HFFc6 (cell line): ENCODE measurements at regions not wholly inside any gene's neighbourhood (a gene's known extent, or its start where the extent isn't known, plus 50 kb on each side); places are given as distances from the start of the nearest gene placed in this dataset.

Source experiments
- DNase-seq: peaks from one replicate; pipeline ENCODE4 v3.0.0-alpha.2; 2018
- H3K27ac Mint-ChIP-seq: 2 replicates; pipeline ENCODE4 v1.8.0; 2020; ENCODE audit warnings: mild to moderate bottlenecking, mixed read lengths
- H3K27me3 Mint-ChIP-seq: 2 replicates; pipeline ENCODE4 v1.8.0; 2021; ENCODE audit warnings: mild to moderate bottlenecking, moderate library complexity, mixed read lengths; ENCODE audit not compliant: insufficient read depth
- H3K36me3 Mint-ChIP-seq: 2 replicates; pipeline ENCODE4 v1.8.0; 2021; ENCODE audit warnings: low read depth, mixed read lengths
- H3K4me1 Mint-ChIP-seq: 2 replicates; pipeline ENCODE4 v1.8.0; 2020; ENCODE audit warnings: low read depth, mixed read lengths
- H3K4me3 Mint-ChIP-seq: 2 replicates; pipeline ENCODE4 v1.8.0; 2020; ENCODE audit warnings: mild to moderate bottlenecking, moderate library complexity, mixed read lengths
- H3K9me3 Mint-ChIP-seq: 2 replicates; pipeline ENCODE4 v1.8.0; 2020; ENCODE audit warnings: mild to moderate bottlenecking, mixed read lengths
- TF ChIP-seq, protein P1 (sequence below): fragments of 200-600 bp; sonication (generic); IDR thresholded peaks from 2 replicates; pipeline ENCODE4 v1.5.0; 2021; ENCODE audit warnings: antibody characterized with exemption, mild to moderate bottlenecking

DNA sequence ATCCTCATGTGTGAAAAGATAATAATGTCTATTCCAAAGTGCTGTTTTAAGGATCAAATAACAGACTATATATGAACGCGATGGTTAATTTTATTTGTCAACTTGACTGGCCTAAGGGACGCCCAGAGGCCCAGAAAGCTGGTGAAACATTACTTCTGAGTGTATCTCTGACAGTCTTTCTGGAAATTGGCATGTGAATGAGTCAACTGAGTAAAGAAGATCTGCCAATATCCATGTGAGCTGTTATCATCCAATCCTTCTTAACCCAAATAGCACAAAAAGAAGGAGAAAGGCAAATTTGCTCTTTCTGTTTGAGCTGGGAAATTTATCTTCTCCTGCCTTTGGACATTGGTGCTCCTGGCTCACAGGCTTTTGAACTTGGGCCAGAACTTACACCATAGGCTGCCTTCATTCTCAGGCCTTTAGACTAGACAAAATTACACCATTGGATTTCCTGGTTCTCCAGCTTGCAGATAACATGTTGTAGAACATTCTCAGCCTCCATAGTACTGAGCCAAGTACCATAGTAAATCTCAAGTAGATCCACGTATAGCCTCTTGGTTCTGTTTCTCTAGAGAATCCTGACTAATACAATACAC, 114.7 kb upstream of the DOCK10 start:
- H3K4me3 Mint-ChIP-seq = no peak overlapping the region
- H3K9me3 Mint-ChIP-seq = no peaks in the 10 kb centered on the region
- TF ChIP-seq, protein P1, sequence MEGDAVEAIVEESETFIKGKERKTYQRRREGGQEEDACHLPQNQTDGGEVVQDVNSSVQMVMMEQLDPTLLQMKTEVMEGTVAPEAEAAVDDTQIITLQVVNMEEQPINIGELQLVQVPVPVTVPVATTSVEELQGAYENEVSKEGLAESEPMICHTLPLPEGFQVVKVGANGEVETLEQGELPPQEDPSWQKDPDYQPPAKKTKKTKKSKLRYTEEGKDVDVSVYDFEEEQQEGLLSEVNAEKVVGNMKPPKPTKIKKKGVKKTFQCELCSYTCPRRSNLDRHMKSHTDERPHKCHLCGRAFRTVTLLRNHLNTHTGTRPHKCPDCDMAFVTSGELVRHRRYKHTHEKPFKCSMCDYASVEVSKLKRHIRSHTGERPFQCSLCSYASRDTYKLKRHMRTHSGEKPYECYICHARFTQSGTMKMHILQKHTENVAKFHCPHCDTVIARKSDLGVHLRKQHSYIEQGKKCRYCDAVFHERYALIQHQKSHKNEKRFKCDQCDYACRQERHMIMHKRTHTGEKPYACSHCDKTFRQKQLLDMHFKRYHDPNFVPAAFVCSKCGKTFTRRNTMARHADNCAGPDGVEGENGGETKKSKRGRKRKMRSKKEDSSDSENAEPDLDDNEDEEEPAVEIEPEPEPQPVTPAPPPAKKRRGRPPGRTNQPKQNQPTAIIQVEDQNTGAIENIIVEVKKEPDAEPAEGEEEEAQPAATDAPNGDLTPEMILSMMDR = no peak
- peaks cover 11% of the 10 kb centered on the region for H3K4me1 Mint-ChIP-seq
- H3K36me3 Mint-ChIP-seq = no peaks in the 10 kb centered on the region
- no peak overlapping the region for H3K27ac Mint-ChIP-seq
- no peak for DNase-seq
- no peaks in the 10 kb centered on the region for H3K27me3 Mint-ChIP-seq

DNA sequence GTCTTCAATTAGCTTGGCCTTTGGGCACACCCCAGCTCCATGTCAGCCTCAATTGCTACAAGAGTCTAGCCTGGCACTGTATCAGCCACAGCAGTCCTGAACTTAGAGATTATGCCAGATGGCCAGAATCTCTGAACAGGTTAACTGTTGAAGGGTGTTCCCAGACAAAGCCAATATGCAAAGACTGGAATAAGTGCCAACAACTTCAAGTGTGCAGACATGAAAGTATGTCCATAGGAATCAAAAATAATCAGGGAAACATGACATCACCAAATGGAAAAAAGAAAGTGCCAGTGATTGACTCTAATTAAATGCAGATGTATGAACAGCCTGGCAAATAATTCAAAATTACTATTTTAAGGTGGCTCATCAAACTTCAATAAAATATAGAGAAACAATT, 98.5 kb upstream of the DOCK10 start:
- Mint-ChIP-seq H3K4me3 (no peak overlapping the region), H3K36me3 (no peaks in the 10 kb centered on the region), H3K27ac (no peak overlapping the region), H3K27me3 (peaks cover 5% of the 10 kb centered on the region), H3K9me3 (no peaks in the 10 kb centered on the region), H3K4me1 (peaks cover 13% of the 10 kb centered on the region)
- TF ChIP-seq, protein P1 = no peak
- DNase-seq = no peak

DNA sequence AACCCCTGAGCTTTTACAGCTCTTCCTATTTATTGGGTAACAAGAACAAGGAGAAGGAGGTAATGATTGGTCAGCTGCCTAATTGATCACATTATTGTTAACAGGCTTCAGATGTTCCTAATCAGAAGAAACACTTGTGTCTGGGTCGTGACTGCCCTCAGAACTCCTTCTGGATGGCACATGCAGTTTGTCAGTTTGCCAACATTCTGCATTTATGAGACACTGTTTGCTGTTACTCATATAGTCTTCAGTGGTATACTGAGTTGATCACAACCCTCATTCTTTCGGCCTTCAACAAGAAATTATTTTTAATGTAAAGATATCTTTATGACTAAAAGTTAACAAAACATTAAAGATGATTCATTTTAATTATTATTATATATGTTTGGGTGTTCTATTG, 95.7 kb upstream of the DOCK10 start:
- no peak overlapping the region for H3K4me3 Mint-ChIP-seq

DNA sequence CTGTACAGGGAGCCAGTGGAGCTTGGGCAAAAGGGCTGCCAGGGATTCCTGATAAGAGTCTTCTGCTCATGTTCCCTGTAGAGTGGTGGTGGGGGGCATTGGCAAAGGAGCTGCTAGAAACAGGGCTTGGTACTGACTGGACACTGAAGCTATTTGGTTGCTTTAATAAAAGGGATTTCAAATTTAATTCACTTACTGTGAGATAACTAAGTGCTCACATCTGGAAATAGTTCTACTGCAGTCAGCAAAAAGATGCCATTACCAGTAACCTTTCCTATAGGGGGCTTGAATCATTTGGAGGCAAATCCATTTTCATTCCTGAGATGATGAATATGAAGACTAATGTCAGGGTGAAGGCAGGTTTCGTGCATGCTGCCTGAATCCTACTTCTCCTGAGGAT, 94.3 kb upstream of the DOCK10 start:
- Mint-ChIP-seq H3K27me3 (peaks cover 5% of the 10 kb centered on the region), H3K27ac (no peak overlapping the region)
- DNase-seq = no peak

More for the DNA sequence above, 95.7 kb upstream of the DOCK10 start:
- peaks cover 5% of the 10 kb centered on the region for H3K27me3 Mint-ChIP-seq
- DNase-seq = peak; percentile 38
- no peaks in the 10 kb centered on the region for H3K36me3 Mint-ChIP-seq
- H3K4me1 Mint-ChIP-seq = peaks cover 18% of the 10 kb centered on the region
- H3K27ac Mint-ChIP-seq = no peak overlapping the region; the same call in 1 of the 2 replicates
- TF ChIP-seq, protein P1 = no peak
- no peaks in the 10 kb centered on the region for H3K9me3 Mint-ChIP-seq

DNA sequence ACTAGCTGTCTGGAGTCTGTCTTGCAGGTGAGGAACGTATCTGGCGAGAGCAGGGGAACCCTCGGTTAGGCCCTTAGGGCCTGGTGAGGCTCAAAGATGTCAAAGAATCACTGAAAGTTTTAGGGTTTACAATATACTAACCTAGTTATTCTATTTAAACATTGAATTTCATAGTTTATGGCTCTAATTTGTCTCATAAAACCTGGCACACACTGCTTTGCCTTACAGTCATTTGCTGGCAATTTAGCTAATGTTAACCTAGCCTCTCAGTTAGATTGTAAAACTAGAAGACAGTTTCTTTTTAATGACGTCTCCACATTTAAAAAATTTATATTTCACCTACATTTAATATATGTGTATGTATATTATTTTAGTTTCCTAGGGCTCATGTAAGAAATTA, 89.6 kb upstream of the DOCK10 start:
- TF ChIP-seq, protein P1 = no peak
- Mint-ChIP-seq H3K9me3 (peaks cover 9% of the 10 kb centered on the region), H3K27ac (no peak overlapping the region), H3K36me3 (peaks cover 12% of the 10 kb centered on the region), H3K4me3 (no peak overlapping the region), H3K4me1 (peaks cover 6% of the 10 kb centered on the region), H3K27me3 (no peaks in the 10 kb centered on the region)
- no peak for DNase-seq

More for the DNA sequence above, 94.3 kb upstream of the DOCK10 start:
- no peaks in the 10 kb centered on the region for H3K36me3 Mint-ChIP-seq
- H3K4me3 Mint-ChIP-seq = no peak overlapping the region
- H3K9me3 Mint-ChIP-seq = no peaks in the 10 kb centered on the region
- peaks cover 19% of the 10 kb centered on the region for H3K4me1 Mint-ChIP-seq
- TF ChIP-seq, protein P1 = no peak
